ENCODE measurements at regions not wholly inside any gene's neighbourhood (a gene's known extent, or its start where the extent isn't known, plus 50 kb on each side); places are given as distances from the start of the nearest gene placed in this dataset.
A peak's percentile ranks its signal among the peaks of the same experiment; 100 is the strongest.

DNA sequence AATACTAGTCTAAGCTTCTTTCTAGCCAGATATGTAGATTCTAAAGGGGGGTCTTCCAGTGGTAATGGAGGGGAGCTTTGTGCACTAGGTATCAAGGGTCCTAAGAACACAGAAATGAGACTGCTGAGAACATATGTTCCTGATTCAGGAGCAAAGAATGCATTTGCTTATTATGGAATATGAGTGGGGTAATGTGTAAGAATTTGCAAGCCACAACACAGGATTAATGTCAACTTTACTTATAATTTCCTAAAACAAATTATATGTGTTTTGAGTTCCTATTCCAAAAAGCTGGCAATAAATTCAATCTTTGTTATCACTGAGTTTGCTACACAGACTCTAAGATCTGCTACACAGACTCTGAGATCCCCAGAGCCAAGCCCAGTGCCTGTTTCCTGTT is 357.0 kb upstream of the PTBP2 start:
- DNase-seq (ENCODE audit: low spot score) = peak; percentile 33

DNA sequence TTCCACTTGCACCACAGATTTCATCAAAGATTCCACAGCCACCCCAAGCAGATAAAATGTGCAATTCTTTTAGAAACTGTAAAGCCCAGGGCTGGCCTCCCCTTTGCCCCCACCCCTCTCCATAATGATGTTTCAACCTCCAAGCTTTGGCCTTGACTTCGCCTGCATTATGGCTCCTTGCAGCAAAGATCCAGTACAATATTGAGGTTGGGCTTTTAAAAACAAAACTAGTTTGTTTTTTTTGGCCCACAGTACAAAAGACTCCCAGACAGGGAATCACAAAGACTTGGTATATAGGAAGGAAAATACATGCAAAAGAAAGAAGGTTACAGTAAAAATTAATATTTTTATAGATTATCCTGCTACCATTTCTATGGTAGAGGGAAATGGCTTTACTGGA is 356.5 kb upstream of the PTBP2 start:
- DNase-seq (ENCODE audit: low spot score) = no peak

GRCh38 chr1:96365596-96366390 is 355.8 kb upstream of the PTBP2 start:
- DNase-seq (ENCODE audit: low spot score) = no peak

- no peak for DNase-seq (ENCODE audit: low spot score)
Measured at GRCh38 chr1:96366516-96366915, 355.1 kb upstream of the PTBP2 start.

DNA sequence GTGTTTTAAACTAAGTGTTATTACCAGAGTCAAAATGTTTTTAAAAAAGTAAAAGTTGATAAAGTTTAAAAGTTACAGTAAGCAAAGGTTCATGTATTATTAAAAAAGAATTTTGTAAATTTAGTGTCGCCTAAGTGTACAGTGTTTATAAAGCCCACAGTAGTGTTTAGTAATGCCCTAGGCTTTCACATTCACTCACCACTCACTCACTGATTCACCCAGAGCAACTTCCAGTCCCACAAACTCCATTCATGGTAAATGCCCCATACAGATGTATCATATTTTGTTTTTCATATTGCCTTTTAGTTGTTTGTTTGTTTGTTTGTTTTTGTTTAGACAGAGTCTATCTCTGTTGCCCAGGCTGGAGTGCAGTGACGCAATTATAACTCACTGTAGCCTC is 353.8 kb upstream of the PTBP2 start:
- DNase-seq (ENCODE audit: low spot score) = no peak

GRCh38 chr1:96370757-96371156 is 350.8 kb upstream of the PTBP2 start:
- DNase-seq (ENCODE audit: low spot score) = peak; percentile 81

DNA sequence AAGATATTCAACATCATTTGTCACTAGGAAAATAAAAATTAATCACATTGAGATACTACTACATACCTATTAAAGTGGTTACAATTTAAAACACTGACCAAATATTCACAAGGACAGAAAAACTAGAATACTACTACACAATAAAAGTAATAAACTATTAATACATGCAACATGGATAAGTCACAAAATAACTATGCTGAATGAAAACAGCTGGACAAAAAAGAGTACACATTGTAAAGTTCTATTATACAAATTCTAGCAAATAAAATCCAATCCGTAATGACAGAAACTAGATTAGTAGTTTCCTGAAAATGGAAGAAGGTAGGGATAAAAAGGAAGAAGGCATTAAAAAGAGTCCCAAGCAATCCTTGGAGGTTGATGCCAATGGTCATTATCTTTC is 348.7 kb upstream of the PTBP2 start:
- DNase-seq (ENCODE audit: low spot score) = no peak

GRCh38 chr1:96374076-96374762 is 347.4 kb upstream of the PTBP2 start:
- DNase-seq (ENCODE audit: low spot score) = no peak

GRCh38 chr1:96376846-96377245 is 344.7 kb upstream of the PTBP2 start:
- no peak for DNase-seq (ENCODE audit: low spot score)

DNA sequence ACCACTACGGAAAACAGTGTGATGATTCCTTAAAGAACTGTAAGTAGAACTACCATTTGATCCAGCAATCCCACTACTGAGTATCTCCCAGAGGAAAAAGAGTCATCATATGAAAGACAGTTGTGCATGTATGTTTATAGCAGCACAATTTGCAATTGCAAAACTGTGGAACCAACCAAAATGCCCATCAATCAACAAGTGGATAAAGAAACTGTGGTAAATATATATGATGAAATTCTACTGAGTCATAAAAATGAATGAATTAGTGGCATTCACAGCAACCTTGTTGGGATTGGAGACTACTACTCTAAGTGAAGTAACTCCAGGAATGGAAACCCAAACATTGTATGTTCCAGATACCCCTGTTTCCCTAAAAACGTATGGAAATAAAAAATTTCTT is 337.0 kb upstream of the PTBP2 start:
- no peak for DNase-seq (ENCODE audit: low spot score)

- no peak for DNase-seq (ENCODE audit: low spot score)
Measured at GRCh38 chr1:96387785-96388184, 333.8 kb upstream of the PTBP2 start.

DNA sequence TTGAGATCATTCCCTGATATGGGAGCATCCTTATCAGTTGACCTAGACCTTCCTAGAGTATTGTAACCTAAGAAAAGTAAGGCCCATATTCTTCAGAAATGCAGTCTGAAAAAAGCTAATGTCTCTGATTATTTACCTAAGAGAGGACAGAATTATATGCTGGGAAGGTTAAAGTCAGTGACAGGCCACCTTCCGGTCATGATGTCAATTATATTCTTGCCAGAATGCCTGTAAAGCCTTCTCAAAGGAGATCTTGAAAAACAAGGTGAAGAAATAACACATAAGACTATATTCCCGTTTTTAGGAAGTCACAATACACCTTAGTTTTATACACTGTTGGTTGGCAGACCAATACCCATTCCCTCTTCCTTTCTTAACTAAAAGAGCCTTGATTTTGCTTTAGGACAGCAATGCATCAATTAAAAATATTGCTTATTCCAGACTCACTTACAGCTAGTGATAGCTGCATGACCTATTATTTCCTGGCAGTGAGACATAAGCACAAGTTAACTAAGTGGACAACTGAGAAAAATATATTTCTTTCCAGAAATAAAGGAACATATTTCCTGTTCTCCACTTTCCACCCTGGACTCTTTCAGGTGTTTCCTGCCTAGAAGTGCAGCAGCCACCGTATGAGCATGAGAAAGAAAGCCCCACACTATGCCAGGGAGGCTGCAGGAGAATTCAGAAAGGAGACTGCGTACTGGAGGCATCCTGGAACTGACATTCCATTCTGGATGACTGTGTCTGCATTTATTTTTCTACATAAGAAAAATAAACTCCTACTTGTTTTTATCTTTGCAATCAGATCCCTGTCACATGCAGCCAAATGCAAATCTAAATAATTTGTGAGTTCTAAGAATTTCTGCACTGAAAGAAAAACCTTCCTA is 332.9 kb upstream of the PTBP2 start:
- DNase-seq (ENCODE audit: low spot score) = peak; percentile 36

DNA sequence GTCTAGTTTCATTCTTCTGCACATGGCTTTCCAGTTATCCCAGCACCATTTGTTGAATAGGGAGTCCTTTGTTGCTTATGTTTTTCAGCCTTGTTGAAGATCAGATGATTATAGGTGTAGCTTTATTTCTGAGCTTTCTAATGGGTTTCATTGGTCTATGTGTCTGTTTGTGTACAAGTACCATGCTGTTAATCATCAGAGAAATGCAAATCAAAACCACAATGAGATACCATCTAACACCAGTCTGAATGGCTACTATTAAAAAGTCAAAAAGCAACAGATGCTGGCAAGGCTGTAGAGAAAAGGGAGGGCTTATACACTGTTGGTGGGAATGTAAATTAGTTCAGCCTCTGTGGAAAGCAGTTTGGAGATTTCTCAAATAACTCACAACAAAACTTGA is 321.5 kb upstream of the PTBP2 start:
- no peak for DNase-seq (ENCODE audit: low spot score)

DNA sequence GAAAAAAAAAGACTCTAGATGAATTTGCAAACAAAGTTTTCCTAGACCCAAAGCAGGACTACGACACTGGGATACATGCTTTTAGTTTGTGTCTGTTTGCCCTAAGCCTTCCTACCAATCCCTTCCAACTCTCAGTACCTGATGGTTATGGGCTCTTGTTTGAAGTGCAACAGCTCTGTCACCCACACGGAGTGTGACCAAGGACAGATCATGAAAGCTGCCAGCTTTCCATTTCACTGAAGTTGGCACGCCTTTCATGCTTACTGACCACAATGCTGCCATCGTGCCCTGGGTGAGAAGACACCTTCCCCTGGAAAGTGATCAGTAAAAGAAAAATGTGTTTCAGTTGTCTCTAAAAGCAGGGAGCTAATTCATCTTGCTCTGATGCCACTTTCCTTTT is 312.5 kb upstream of the PTBP2 start:
- DNase-seq (ENCODE audit: low spot score) = no peak

- no peak for DNase-seq (ENCODE audit: low spot score)
Measured at GRCh38 chr1:96409689-96410088, 311.9 kb upstream of the PTBP2 start.

GRCh38 chr1:96411006-96411405 is 310.6 kb upstream of the PTBP2 start:
- DNase-seq (ENCODE audit: low spot score) = no peak

DNA sequence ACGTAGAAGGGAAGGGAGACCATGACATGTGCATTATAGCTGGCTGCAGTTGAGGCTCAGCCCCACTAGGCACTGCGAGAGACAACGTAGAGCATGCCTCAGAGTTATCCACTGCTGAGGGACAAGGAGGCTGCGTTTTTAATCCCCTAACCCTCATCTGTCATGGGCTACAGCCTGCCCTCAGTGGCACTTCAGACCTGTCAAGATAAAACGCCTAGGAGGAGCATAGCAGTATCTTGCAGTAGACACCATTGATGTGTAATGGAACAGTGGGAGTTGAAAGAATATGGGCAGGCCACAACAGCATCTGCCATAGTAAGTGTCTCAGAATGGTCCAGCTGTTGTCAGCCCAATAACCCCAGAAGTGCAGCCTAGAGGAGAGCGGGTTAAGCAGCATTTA is 307.0 kb upstream of the PTBP2 start:
- DNase-seq (ENCODE audit: low spot score) = no peak

DNA sequence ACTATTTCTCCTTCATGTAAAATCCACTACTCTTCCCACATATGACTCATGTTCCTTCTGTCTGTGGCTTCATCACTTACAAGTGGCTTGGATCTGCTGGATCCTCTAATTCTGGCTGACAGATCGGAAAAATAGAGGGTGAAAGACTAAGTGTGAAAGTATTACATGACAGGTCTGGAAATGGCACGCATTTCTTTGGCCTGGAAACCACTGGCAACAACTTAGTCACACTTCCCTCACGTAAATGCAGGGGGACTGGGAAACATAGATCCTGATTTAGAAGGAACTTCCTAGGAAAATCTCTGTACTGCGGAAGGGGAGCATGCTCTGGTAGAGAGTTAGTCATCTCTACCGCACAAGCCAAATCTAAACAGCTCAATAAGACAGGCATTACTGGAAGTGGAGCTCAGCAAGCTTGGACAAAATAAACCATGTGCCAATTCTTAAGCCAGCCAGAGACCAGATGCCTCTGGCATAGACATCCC is 305.4 kb upstream of the PTBP2 start:
- DNase-seq (ENCODE audit: low spot score) = peak; percentile 84

DNA sequence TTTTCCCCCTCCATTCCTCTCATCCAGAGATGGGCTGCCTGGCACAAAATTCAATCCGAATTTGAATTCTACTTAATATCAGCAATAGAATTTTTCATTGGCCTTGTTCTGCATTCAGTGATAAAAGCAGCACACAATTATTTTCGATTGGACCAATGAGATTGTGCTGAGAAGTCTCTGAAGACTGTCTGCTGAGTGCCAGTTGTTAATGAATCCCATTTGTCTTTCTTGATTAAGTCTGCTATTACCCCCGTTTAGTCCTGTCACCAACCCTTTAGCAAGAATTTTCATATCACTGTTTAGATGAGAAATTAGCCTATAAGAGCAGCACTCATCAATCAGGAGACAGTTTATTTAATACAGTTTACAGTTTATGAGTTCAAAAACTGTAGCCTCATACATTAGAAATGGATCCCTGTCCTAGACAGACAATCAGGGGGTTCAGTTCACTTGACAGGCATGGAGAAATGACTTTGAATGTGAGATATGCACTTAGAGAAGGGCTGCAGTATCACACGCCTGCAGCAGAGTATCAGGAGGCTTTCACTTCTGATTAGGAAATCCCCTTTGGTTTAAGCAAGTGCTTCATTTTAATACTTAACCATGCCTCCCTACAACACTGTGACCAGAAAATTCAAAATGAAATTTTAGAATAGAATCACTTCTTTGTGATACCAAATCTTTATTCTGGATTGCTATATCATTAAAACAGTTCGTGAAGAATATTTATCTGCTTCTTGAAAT is 304.7 kb upstream of the PTBP2 start:
- no peak for DNase-seq (ENCODE audit: low spot score)

- no peak for DNase-seq (ENCODE audit: low spot score)
Measured at GRCh38 chr1:96418969-96419368, 302.6 kb upstream of the PTBP2 start.

DNA sequence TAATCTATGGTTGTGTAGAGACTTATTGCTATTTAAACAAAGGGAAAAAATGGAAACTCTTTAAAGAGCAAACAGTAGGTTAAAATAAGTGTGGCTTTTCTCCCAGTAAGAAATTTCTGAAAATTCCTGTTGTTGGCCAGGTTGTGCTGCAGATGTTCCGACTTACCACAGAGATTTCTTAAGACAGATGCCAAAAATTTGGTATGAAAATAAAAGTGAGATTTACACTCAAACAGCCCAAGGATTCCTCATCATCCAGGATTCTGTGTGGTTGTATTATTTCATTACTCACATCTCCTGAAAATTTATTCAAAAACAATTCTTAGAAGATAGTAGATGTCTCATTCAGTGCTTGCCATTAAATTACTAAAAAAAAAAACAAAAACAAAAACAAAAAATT is 296.7 kb upstream of the PTBP2 start:
- peak; percentile 42 for DNase-seq (ENCODE audit: low spot score)

Data from GM03348 (cell line).